CD4-positive, CD25-positive, alpha-beta regulatory T cell (primary cell): ENCODE measurements at regions not wholly inside any gene's neighbourhood (a gene's known extent, or its start where the extent isn't known, plus 50 kb on each side); places are given as distances from the start of the nearest gene placed in this dataset.
"Not testable (repeated sequence)": the region's sequence is repeated elsewhere in the genome, so short reads cannot be mapped to it uniquely, and the experiment has no call there.

Experiments
- ATAC-seq, 2 donors: fragments of 150-1000 bp; cut with Tn5 transposase; one replicate each; pipeline ENCODE4 v1.10.0; 2021; ENCODE audit warnings: low read depth in 2 of 2, moderate number of reproducible peaks in 2 of 2, moderate library complexity in 1 of 2
- DNase-seq, 3 donors: peaks; one replicate each; pipeline versions ENCODE4 v3.0.0 to v3.0.0-alpha.2; 2012 to 2022; ENCODE audit warnings: mixed read lengths in 1 of 3
- H3K27ac ChIP-seq: one replicate; pipeline ENCODE4 v1.7.0; 2013; ENCODE audit warnings: mild to moderate bottlenecking, low read length; ENCODE audit not compliant: insufficient read depth, poor library complexity, severe bottlenecking
- H3K27me3 ChIP-seq: one replicate; pipeline ENCODE4 v1.7.0; 2013; ENCODE audit warnings: low read length; ENCODE audit not compliant: control insufficient read depth, insufficient read depth
- H3K36me3 ChIP-seq: one replicate; pipeline ENCODE4 v1.7.0; 2013; ENCODE audit warnings: mild to moderate bottlenecking, low read length, moderate library complexity; ENCODE audit not compliant: control insufficient read depth, insufficient read depth
- H3K4me1 ChIP-seq: 2 replicates; pipeline ENCODE4 v1.7.0; 2013; ENCODE audit warnings: mild to moderate bottlenecking, low read length; ENCODE audit not compliant: insufficient read depth, control insufficient read depth, poor library complexity, severe bottlenecking
- H3K4me3 ChIP-seq: one replicate; pipeline ENCODE4 v1.7.0; 2013; ENCODE audit warnings: low read depth, mild to moderate bottlenecking, low read length, moderate library complexity
- H3K9me3 ChIP-seq, 2 experiments: 1 replicate in 1 of 2; 2 replicates in 1 of 2; pipeline ENCODE4 v1.7.0; 2013; ENCODE audit warnings: low read length in 2 of 2, mild to moderate bottlenecking in 1 of 2, moderate library complexity in 1 of 2; ENCODE audit not compliant: control insufficient read depth in 2 of 2
- H3K27ac Mint-ChIP-seq, 3 donors: one replicate each; pipeline ENCODE4 v1.8.0; 2020 to 2022; ENCODE audit warnings: mild to moderate bottlenecking in 3 of 3, mixed read lengths in 3 of 3, moderate library complexity in 2 of 3
- H3K27me3 Mint-ChIP-seq: one replicate; pipeline ENCODE4 v1.8.0; 2022; ENCODE audit warnings: mild to moderate bottlenecking, mixed read lengths
- H3K36me3 Mint-ChIP-seq: one replicate; pipeline ENCODE4 v1.8.0; 2020; ENCODE audit warnings: mixed read lengths
- H3K4me1 Mint-ChIP-seq, 4 donors: one replicate each; pipeline ENCODE4 v1.8.0; 2020 to 2022; ENCODE audit warnings: mixed read lengths in 4 of 4, mild to moderate bottlenecking in 1 of 4
- H3K4me3 Mint-ChIP-seq, 4 donors: one replicate each; pipeline ENCODE4 v1.8.0; 2020 to 2022; ENCODE audit warnings: mild to moderate bottlenecking in 4 of 4, mixed read lengths in 4 of 4, moderate library complexity in 3 of 4
- H3K9me3 Mint-ChIP-seq, 7 donors: one replicate each; pipeline ENCODE4 v1.8.0; 2020 to 2022; ENCODE audit warnings: mixed read lengths in 7 of 7, mild to moderate bottlenecking in 3 of 7, moderate library complexity in 2 of 7

GRCh38 chr18:76708071-76708721, 114.2 kb upstream of the ZNF236 start:
- Histone ChIP-seq H3K27ac (no peak overlapping the region), H3K9me3 (no peaks in the 10 kb centered on the region), H3K36me3 (no peaks in the 10 kb centered on the region), H3K4me1 (peaks cover 11% of the 10 kb centered on the region), H3K27me3 (no peaks in the 10 kb centered on the region), H3K4me3 (no peak overlapping the region)
- Mint-ChIP-seq H3K4me3 (no peak overlapping the region), H3K9me3 (no peaks in the 10 kb centered on the region), H3K27ac (peak overlapping the region in 1 of 3 donors; percentile 63), H3K36me3 (no peaks in the 10 kb centered on the region), H3K4me1 (peaks cover 0 to 6% (median 5%) of the 10 kb centered on the region in 4 donors), H3K27me3 (no peaks in the 10 kb centered on the region)
- DNase-seq (no peak), ATAC-seq (no peak)

- DNase-seq (no peak), ATAC-seq (no peak)
- no peak overlapping the region for H3K27ac ChIP-seq
- H3K4me1 ChIP-seq = peaks cover 11% of the 10 kb centered on the region
- Mint-ChIP-seq H3K36me3 (no peaks in the 10 kb centered on the region), H3K4me1 (peaks cover 0 to 6% (median 5%) of the 10 kb centered on the region in 4 donors), H3K4me3 (no peak overlapping the region), H3K27me3 (no peaks in the 10 kb centered on the region), H3K27ac (peak overlapping the region in 1 of 3 donors; percentile 54), H3K9me3 (no peaks in the 10 kb centered on the region)
- H3K4me3 ChIP-seq = no peak overlapping the region
- H3K36me3 ChIP-seq = no peaks in the 10 kb centered on the region
- H3K27me3 ChIP-seq = no peaks in the 10 kb centered on the region
- H3K9me3 ChIP-seq = no peaks in the 10 kb centered on the region
Measured at GRCh38 chr18:76707534-76707933, 114.8 kb upstream of the ZNF236 start.

- not testable (repeated sequence) for H3K27me3 Mint-ChIP-seq, ATAC-seq, H3K4me3 Mint-ChIP-seq
Measured at GRCh38 chr18:76704589-76704988, 117.8 kb upstream of the ZNF236 start.

GRCh38 chr18:76699923-76700322, 122.4 kb upstream of the ZNF236 start:
- Histone ChIP-seq H3K4me3 (no peak overlapping the region), H3K9me3 (no peaks in the 10 kb centered on the region), H3K36me3 (no peaks in the 10 kb centered on the region), H3K27me3 (peaks cover 2% of the 10 kb centered on the region), H3K27ac (no peak overlapping the region), H3K4me1 (no peaks in the 10 kb centered on the region)
- H3K4me1 Mint-ChIP-seq = peaks cover 0 to 3% (median under 1%) of the 10 kb centered on the region in 4 donors
- DNase-seq = no peak
- peaks cover 29% of the 10 kb centered on the region for H3K27me3 Mint-ChIP-seq
- no peak overlapping the region for H3K27ac Mint-ChIP-seq
- ATAC-seq = no peak
- no peak overlapping the region for H3K4me3 Mint-ChIP-seq
- no peaks in the 10 kb centered on the region for H3K36me3 Mint-ChIP-seq
- H3K9me3 Mint-ChIP-seq = no peaks in the 10 kb centered on the region

More at GRCh38 chr18:76704589-76704988, 117.8 kb upstream of the ZNF236 start:
- not testable (repeated sequence) for H3K27ac Mint-ChIP-seq, H3K9me3 ChIP-seq, H3K27ac ChIP-seq, DNase-seq, H3K36me3 ChIP-seq, H3K27me3 ChIP-seq, H3K4me1 Mint-ChIP-seq, H3K4me1 ChIP-seq, H3K9me3 Mint-ChIP-seq, H3K36me3 Mint-ChIP-seq, H3K4me3 ChIP-seq

GRCh38 chr18:76697441-76697901, 124.9 kb upstream of the ZNF236 start:
- no peaks in the 10 kb centered on the region for H3K9me3 Mint-ChIP-seq
- DNase-seq (no peak), ATAC-seq (no peak)
- no peak overlapping the region for H3K27ac Mint-ChIP-seq
- peaks cover 0 to 3% (median under 1%) of the 10 kb centered on the region in 4 donors for H3K4me1 Mint-ChIP-seq
- Histone ChIP-seq H3K4me1 (no peaks in the 10 kb centered on the region), H3K4me3 (no peak overlapping the region), H3K27ac (no peak overlapping the region), H3K27me3 (peaks cover 2% of the 10 kb centered on the region), H3K9me3 (no peaks in the 10 kb centered on the region), H3K36me3 (no peaks in the 10 kb centered on the region)
- no peaks in the 10 kb centered on the region for H3K36me3 Mint-ChIP-seq
- peaks cover 44% of the 10 kb centered on the region for H3K27me3 Mint-ChIP-seq
- no peak overlapping the region for H3K4me3 Mint-ChIP-seq

GRCh38 chr18:76691800-76692199, 130.6 kb upstream of the ZNF236 start:
- Histone ChIP-seq H3K4me1 (no peaks in the 10 kb centered on the region), H3K4me3 (no peak overlapping the region), H3K9me3 (no peaks in the 10 kb centered on the region), H3K36me3 (no peaks in the 10 kb centered on the region), H3K27ac (no peak overlapping the region), H3K27me3 (peaks cover 3% of the 10 kb centered on the region)
- H3K36me3 Mint-ChIP-seq = no peaks in the 10 kb centered on the region
- no peak for ATAC-seq
- H3K4me3 Mint-ChIP-seq = no peak overlapping the region
- no peak for DNase-seq
- H3K4me1 Mint-ChIP-seq = peaks cover 0 to 2% (median 0%) of the 10 kb centered on the region in 4 donors
- H3K9me3 Mint-ChIP-seq = no peaks in the 10 kb centered on the region
- H3K27me3 Mint-ChIP-seq = peaks cover 39% of the 10 kb centered on the region
- H3K27ac Mint-ChIP-seq = no peak overlapping the region

- Histone ChIP-seq H3K4me1 (no peaks in the 10 kb centered on the region), H3K4me3 (no peak overlapping the region), H3K27ac (no peak overlapping the region), H3K36me3 (no peaks in the 10 kb centered on the region), H3K9me3 (no peaks in the 10 kb centered on the region), H3K27me3 (peaks cover 3% of the 10 kb centered on the region)
- Mint-ChIP-seq H3K4me3 (no peak overlapping the region), H3K27ac (no peak overlapping the region), H3K4me1 (peaks cover 0 to 3% (median 0%) of the 10 kb centered on the region in 4 donors), H3K9me3 (no peaks in the 10 kb centered on the region), H3K36me3 (no peaks in the 10 kb centered on the region), H3K27me3 (peaks cover 38% of the 10 kb centered on the region)
- no peak for DNase-seq
- no peak for ATAC-seq
Measured at GRCh38 chr18:76689646-76690264, 132.6 kb upstream of the ZNF236 start.
